Upper lobe of left lung (tissue), 6 donors: ENCODE measurements at regions not wholly inside any gene's neighbourhood (a gene's known extent, or its start where the extent isn't known, plus 50 kb on each side); places are given as distances from the start of the nearest gene placed in this dataset.
"Not testable (repeated sequence)": the region's sequence is repeated elsewhere in the genome, so short reads cannot be mapped to it uniquely, and the experiment has no call there.

Experiments
- ATAC-seq, 2 donors: fragments of 200-7000 bp; cut with Tn5 transposase; one replicate each; pipeline ENCODE4 v1.9.1; 2022; ENCODE audit warnings: mild to moderate bottlenecking in 2 of 2, moderate library complexity in 2 of 2; ENCODE audit not compliant: low FRiP score in 2 of 2
- DNase-seq, 2 donors: peaks; one replicate each; pipeline ENCODE4 v3.0.0-alpha.2; 2019 to 2020
- H3K27ac ChIP-seq, 4 donors: fragments of 200-600 bp; sonication (generic); one replicate each; pipeline ENCODE4 v1.5.1; 2016 to 2019
- H3K27me3 ChIP-seq, 4 donors: fragments of 200-600 bp; sonication (generic); one replicate each; pipeline ENCODE4 v1.5.1; 2017 to 2019
- H3K36me3 ChIP-seq, 4 donors: fragments of 200-600 bp; sonication (generic); one replicate each; pipeline ENCODE4 v1.5.1; 2016 to 2019
- H3K4me1 ChIP-seq, 4 donors: fragments of 200-600 bp; sonication (generic); one replicate each; pipeline ENCODE4 v1.5.1; 2018 to 2019
- H3K4me3 ChIP-seq, 4 donors: fragments of 200-600 bp; sonication (generic); one replicate each; pipeline ENCODE4 v1.5.1; 2017 to 2019; ENCODE audit warnings: mild to moderate bottlenecking in 2 of 4, moderate library complexity in 1 of 4
- H3K9me3 ChIP-seq, 4 donors: fragments of 200-600 bp; sonication (generic); one replicate each; pipeline ENCODE4 v1.5.1; 2018 to 2019
- EP300 ChIP-seq, 4 donors: sonication (generic); formaldehyde crosslinking; IDR thresholded peaks; one replicate each; pipeline ENCODE4 v1.5.1; 2017; ENCODE audit warnings: antibody characterized with exemption in 4 of 4, control low read depth in 2 of 4
- POLR2A ChIP-seq, 4 donors: fragments of 450-650 bp; IDR thresholded peaks; one replicate each; pipeline ENCODE4 v1.5.1; 2016 to 2017; ENCODE audit warnings: antibody characterized with exemption in 4 of 4, mild to moderate bottlenecking in 2 of 4
- POLR2AphosphoS5 ChIP-seq, 2 donors: sonication (generic); formaldehyde crosslinking; IDR thresholded peaks; one replicate each; pipeline ENCODE4 v1.5.1; 2017; ENCODE audit warnings: antibody characterized with exemption in 2 of 2
- WGBS, 2 donors: methylation state at CpG; one replicate each; pipeline ENCODE4 v1.1.5; 2017 to 2018; 5-methylcytosine and 5-hydroxymethylcytosine counted together
- TF ChIP-seq, protein P1 (sequence below), 6 experiments: fragments of 450-650 bp in 4 of 6; fragments of 200-600 bp in 2 of 6; sonication (generic) in 2 of 6; IDR thresholded peaks; one replicate each; pipeline ENCODE4 v1.5.1; 2016 to 2019; ENCODE audit warnings: antibody characterized with exemption in 6 of 6
- donor health status: DM: no; HTN: no; CAD: no; lungs with moderate emphysema.
- donor health status: DM: no; HTN: yes; CAD: no; lungs with severe emphysema.

DNA sequence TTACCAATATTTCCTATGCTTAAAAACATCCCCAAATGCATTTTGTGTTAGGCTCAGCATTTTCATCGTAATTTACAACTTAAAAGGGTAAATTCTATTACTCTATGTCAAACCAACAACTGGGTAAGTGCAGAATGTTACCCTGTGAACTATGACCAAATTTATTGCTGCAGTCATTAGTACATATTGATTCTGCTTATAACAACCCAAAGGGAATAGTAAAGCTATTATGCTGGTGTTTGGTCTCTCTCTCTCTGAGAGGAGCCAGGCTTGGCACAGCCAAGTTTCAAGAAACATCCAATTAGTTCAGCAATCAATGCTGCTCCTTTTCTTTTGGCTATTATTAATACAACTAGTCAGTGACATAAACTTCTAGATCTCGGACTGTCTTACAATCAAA is 747.7 kb downstream of the CENPC start:
- Histone ChIP-seq H3K27ac (no peak overlapping the region), H3K36me3 (no peaks in the 10 kb centered on the region), H3K4me1 (no peaks in the 10 kb centered on the region), H3K9me3 (no peaks in the 10 kb centered on the region), H3K4me3 (no peak overlapping the region), H3K27me3 (no peaks in the 10 kb centered on the region)
- no peak for ATAC-seq
- no peak for DNase-seq
- no peak for TF ChIP-seq POLR2A (IDR thresholded peaks at IDR 0.05)
- no peak for TF ChIP-seq EP300 (IDR thresholded peaks at IDR 0.05)
- TF ChIP-seq, protein P1, sequence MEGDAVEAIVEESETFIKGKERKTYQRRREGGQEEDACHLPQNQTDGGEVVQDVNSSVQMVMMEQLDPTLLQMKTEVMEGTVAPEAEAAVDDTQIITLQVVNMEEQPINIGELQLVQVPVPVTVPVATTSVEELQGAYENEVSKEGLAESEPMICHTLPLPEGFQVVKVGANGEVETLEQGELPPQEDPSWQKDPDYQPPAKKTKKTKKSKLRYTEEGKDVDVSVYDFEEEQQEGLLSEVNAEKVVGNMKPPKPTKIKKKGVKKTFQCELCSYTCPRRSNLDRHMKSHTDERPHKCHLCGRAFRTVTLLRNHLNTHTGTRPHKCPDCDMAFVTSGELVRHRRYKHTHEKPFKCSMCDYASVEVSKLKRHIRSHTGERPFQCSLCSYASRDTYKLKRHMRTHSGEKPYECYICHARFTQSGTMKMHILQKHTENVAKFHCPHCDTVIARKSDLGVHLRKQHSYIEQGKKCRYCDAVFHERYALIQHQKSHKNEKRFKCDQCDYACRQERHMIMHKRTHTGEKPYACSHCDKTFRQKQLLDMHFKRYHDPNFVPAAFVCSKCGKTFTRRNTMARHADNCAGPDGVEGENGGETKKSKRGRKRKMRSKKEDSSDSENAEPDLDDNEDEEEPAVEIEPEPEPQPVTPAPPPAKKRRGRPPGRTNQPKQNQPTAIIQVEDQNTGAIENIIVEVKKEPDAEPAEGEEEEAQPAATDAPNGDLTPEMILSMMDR (IDR thresholded peaks at IDR 0.05): no peak
- no peak for TF ChIP-seq POLR2AphosphoS5 (IDR thresholded peaks at IDR 0.05)
- 82 to 84% methylated on average over 2 of the region's 2 CpGs for WGBS, 2 donors

DNA sequence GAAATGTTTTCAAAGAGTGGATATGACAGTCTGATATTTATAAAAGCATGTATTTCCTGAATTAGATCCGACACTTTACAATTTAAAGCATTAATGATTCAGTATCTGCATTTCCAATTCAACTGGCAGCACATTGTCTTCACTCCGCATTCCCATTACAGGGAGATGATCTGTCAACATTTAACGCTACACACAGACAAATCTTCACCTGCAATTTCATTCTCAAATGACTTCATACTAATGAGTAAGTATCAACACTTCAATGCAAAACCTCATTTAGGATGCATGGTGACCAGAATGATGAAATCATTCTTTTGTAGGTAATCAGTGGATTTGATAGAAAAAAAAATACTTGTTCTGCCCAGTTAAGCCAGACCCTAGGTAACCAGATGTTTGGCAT is 749.6 kb downstream of the CENPC start:
- H3K9me3 ChIP-seq: no peaks in the 10 kb centered on the region
- no peak overlapping the region for H3K4me3 ChIP-seq
- H3K27me3 ChIP-seq: no peaks in the 10 kb centered on the region
- no peaks in the 10 kb centered on the region for H3K4me1 ChIP-seq
- DNase-seq (no peak), ATAC-seq (no peak)
- H3K27ac ChIP-seq: no peak overlapping the region
- WGBS, 2 donors: 88 to 89% methylated on average over 3 of the region's 3 CpGs
- TF ChIP-seq POLR2A (IDR thresholded peaks at IDR 0.05) (no peak), POLR2AphosphoS5 (IDR thresholded peaks at IDR 0.05) (no peak), EP300 (IDR thresholded peaks at IDR 0.05) (no peak)
- TF ChIP-seq, protein P1 (IDR thresholded peaks at IDR 0.05): no peak
- no peaks in the 10 kb centered on the region for H3K36me3 ChIP-seq

DNA sequence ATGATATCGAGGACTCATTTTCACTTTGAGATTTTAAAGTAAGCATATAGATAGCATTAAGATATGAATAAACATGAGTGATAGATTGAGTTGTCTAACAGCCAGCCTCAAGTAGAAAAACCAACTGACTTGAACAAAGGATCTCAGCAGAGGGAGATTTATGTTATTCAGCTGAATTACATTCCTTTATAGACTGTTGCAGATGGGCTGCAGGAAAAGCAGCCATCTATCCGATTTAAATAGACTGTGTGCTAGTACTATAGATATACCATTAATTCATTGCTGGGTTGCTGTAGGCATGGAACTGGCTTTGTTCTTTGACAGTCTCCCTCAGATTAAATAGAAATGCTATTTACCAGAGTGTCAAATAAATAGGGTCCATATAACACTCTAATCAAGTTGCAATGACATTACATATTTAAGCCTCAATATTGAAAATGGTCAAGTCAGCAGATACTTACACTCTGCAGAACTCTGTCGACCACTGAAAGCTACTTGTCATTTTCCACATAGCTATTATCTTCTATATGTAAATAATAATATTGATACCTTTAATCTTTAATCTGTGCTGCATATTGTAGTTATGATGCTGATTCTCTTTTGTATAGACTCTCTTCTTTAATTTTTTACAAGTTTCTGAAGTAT is 750.8 kb downstream of the CENPC start:
- no peaks in the 10 kb centered on the region for H3K4me1 ChIP-seq
- DNase-seq: no peak
- WGBS, 2 donors: 71 to 74% methylated on average over 3 of the region's 3 CpGs
- no peak overlapping the region for H3K4me3 ChIP-seq
- no peaks in the 10 kb centered on the region for H3K9me3 ChIP-seq
- TF ChIP-seq EP300 (IDR thresholded peaks at IDR 0.05) (no peak), POLR2AphosphoS5 (IDR thresholded peaks at IDR 0.05) (no peak)
- no peak overlapping the region for H3K27ac ChIP-seq
- H3K27me3 ChIP-seq: no peaks in the 10 kb centered on the region
- no peak for ATAC-seq
- H3K36me3 ChIP-seq: no peaks in the 10 kb centered on the region

DNA sequence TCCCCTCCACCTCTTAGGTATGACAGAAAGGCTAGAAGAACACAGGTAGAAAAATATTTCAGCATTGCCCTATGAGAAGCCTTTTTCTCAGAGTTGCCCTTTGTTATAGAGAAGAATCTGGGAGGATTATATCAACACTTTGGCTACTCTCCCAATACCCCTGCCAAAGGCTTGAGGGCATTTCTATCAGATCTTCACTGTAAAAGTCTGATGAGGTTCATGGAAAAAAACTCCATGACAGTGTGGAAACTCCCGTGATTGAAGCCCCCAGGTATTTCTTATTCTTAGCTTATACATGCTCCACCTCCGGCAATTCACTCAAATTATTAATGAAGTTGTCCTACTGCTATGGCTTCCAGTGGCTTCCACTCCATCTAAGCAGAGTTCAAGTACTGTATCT is 753.6 kb downstream of the CENPC start:
- no peaks in the 10 kb centered on the region for H3K27me3 ChIP-seq
- 77 to 89% methylated on average over 2 of the region's 2 CpGs for WGBS, 2 donors
- DNase-seq (no peak), ATAC-seq (no peak)
- H3K4me1 ChIP-seq: no peaks in the 10 kb centered on the region
- TF ChIP-seq, protein P1 (IDR thresholded peaks at IDR 0.05): no peak
- TF ChIP-seq POLR2AphosphoS5 (IDR thresholded peaks at IDR 0.05): no peak
- TF ChIP-seq EP300 (IDR thresholded peaks at IDR 0.05): no peak
- no peak for TF ChIP-seq POLR2A (IDR thresholded peaks at IDR 0.05)
- no peak overlapping the region for H3K27ac ChIP-seq
- H3K9me3 ChIP-seq: no peaks in the 10 kb centered on the region
- no peaks in the 10 kb centered on the region for H3K36me3 ChIP-seq
- H3K4me3 ChIP-seq: no peak overlapping the region

DNA sequence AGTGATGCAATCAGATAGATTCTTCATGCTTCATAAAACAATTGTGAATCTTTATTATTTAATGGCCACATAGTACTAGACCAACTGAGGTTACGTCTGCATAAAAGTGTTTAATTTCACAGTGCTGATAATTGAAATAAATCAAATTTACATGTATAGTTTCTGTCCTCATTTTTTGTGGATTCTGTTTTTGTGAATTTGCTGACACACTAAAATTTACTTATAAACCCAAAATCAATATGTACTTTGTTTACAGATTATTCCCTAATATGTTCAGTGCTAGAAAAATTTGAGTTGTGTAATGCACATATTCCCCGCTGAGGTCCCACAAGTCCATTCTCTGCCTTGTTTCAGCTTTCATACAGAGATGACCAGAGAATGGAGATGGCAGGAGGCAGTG is 759.8 kb downstream of the CENPC start:
- TF ChIP-seq EP300 (IDR thresholded peaks at IDR 0.05): no peak
- TF ChIP-seq, protein P1 (IDR thresholded peaks at IDR 0.05): no peak
- no peak for TF ChIP-seq POLR2A (IDR thresholded peaks at IDR 0.05)
- no peak for TF ChIP-seq POLR2AphosphoS5 (IDR thresholded peaks at IDR 0.05)
- Histone ChIP-seq H3K36me3 (no peaks in the 10 kb centered on the region), H3K27ac (no peak overlapping the region), H3K4me3 (no peak overlapping the region), H3K27me3 (no peaks in the 10 kb centered on the region), H3K9me3 (no peaks in the 10 kb centered on the region), H3K4me1 (no peaks in the 10 kb centered on the region)
- DNase-seq (no peak), ATAC-seq (no peak)
- WGBS, 2 donors: 86 to 95% methylated on average over 2 of the region's 2 CpGs

DNA sequence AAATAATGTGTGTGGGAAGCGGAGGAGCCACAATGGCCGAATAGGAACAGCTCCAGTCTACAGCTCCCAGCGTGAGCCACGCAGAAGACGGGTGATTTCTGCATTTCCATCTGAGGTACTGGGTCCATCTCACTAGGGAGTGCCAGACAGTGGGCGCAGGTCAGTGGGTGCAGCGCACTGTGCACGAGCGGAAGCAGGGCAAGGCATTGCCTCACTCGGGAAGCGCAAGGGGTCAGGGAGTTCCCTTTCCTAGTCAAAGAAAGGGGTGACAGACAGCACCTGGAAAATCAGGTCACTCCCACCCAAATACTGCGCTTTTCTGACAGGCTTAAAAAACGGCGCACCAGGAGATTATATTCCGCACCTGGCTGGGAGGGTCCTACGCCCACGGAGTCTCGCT is 762.6 kb downstream of the CENPC start:
- H3K4me3 ChIP-seq, H3K27me3 ChIP-seq, ATAC-seq, H3K9me3 ChIP-seq, H3K36me3 ChIP-seq, H3K27ac ChIP-seq, H3K4me1 ChIP-seq: not testable (repeated sequence)
- 91 to 97% methylated on average over 14 to 18 of the region's 18 CpGs for WGBS, 2 donors
- DNase-seq: peak in 1 of 2 donors; percentile 18
